AG08396 (cell line): ENCODE measurements at regions not wholly inside any gene's neighbourhood (a gene's known extent, or its start where the extent isn't known, plus 50 kb on each side); places are given as distances from the start of the nearest gene placed in this dataset.

Source experiments
- DNase-seq: peaks from one replicate; pipeline ENCODE4 v3.0.0; 2012; ENCODE audit warnings: low spot score, mixed read lengths

DNA sequence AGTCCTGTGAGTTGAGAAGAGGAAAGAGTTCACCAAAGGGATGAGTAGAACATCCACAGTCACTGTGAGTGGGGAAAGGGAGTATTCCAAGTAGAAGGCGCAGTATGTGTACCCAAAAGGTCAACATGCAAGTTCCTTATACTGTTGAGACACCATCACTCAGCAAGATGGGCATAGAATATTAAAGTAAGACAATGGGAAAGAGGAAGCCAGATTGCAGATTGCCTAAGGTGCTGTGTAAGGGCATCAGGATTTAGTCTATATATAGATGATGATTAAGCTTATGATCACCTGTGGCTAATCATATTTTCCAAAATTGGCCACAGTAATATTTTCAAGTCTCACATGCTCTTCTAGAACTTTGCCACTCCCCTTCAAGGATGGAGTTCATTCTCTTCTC lies 120.1 kb upstream of the CAMK1G start:
- DNase-seq = no peak

DNA sequence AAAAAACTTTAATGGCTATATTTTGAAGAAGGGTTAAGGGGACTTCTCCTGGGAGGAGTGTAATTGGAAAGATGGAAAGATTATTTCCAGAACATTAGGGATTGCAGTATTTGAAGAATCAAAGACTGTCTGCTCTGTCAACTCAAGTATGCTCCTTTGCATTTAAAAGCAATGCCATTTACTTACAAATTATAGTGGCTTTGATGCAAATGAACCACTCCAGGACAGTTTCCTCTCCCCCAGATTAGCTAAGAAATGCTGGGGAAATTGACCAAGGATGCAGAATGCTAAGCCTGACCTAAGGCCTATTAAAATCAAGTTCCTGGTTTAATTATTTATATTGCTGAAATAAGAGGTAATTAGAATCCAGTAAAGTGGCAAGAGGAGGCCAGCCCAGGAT lies 110.5 kb upstream of the CAMK1G start:
- DNase-seq = no peak

DNA sequence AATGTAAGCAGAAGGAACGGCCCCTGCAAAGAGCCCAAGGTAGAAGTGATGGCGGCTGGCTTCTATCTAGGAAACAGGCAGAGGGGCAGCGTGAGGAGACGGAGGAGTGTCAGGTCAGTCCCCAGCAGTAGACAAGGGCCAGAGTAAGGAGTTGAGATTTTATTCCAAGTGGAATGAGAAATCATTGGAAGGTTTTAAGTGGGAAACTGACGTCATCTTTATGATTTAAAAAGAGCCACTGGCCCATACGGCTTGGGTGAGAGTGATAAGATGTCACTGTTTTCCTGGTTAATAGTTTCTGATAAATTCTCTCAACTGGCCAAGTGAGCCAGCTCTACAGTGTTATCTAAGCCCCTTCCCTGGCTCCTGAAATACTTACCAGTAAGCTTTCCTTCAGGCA lies 103.2 kb upstream of the CAMK1G start:
- DNase-seq = no peak

DNA sequence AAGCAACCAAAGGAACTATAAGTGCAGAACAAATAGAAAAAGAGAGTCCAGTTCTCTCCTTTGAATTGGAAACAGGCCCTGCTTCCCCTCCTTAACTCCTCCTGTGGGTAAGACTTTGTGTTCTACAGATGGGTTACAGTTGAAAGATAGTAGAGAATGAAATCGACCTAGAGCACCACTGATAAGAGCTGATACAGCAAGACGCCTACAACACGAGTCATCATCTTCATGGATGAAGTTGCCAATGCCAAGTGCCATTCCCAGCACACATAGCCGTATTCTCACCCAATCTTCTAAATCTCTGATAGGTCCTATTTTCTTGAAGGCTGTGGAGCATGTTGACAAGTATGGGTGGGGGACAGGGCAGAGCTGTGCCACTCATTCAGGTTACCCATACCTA lies 99.8 kb upstream of the CAMK1G start:
- no peak for DNase-seq

DNA sequence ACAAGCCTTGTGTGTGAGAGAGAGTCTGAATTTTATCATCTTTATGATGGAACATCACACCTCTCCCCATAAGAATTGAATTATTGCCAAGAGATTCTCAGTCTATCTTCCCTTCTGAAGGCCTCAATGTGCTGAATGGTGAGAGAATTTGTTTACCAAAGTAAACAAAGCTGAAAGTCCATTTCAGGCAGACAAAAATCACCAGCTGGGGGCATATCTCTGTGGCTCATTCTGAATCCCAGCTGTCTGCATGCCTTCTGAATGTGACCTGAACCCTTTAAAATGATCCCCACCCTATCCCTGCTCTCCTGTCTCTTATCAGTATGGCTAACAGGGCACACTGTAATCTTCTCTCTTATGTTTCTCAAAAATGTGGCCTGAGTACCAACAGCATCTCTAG lies 99.1 kb upstream of the CAMK1G start:
- no peak for DNase-seq

DNA sequence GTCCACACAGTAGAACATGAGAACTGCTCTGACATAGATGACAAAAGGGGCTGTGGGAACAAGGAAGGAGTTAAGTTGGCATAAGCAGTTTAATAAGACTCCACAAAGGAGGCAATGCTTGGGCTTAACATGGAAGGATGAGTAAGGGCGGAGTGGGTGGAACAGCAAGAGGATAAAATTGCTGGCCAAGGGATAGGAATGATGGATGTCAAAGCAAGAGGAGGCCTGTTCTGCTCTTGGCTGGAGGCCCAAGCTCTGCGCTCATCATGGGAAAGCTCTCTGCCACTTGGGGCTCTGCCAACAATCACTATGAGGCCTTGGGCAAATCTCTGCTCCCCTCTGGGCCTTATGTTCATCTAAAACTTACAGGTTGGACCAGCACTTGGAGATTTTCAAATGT lies 98.3 kb upstream of the CAMK1G start:
- no peak for DNase-seq

DNA sequence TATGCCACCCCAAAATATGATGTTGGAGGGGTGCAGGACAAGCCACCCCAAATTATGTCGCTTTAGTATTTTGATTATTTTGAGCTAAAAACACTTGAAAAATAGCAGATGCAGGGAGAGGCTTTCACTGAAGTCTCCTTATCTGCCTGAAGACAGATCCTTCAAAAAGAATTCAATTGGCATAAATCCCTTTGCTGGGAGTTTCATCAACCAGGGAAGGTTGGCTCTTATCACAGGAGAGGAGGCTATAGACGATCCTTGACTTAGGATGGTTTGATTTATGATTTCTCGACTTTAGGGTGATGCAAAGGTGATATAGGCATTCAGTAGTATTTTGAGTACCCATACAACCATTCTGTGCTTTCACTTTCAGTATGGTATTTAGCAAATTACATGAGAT lies 97.8 kb upstream of the CAMK1G start:
- DNase-seq = no peak

DNA sequence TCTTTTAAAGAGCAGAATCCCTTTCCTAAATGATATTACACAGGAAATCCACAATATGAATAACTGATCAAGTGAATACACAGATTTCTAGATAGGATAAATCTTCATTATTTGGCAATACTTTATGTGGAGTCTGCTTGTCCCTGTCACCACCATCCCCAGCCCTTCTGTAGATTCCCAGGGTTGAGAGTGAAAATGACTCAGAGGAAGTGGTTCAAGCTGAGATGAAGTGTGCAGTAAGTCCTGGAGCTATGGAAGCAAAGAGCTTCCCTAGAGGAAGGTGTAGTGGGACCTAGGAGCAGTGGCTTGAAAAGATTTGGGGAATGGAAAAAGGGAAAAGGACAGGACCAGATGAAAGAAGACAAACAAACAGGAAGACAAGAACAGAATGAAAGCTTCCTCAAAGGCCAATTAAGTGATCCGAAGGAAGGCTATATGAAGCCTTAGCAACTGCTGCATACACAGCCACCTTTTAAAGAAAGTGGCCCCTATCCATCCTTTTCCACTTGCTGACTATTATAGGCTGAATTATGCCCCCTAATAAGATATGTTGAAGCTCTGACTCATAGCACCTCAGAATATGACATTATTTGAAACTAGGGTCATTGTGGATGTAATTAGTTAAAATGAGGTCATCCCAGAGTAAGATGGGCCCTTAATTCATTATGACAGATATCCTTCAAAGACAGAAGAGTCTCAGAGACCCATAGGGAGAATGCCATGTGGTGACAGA lies 96.5 kb upstream of the CAMK1G start:
- peak; percentile 13 for DNase-seq

DNA sequence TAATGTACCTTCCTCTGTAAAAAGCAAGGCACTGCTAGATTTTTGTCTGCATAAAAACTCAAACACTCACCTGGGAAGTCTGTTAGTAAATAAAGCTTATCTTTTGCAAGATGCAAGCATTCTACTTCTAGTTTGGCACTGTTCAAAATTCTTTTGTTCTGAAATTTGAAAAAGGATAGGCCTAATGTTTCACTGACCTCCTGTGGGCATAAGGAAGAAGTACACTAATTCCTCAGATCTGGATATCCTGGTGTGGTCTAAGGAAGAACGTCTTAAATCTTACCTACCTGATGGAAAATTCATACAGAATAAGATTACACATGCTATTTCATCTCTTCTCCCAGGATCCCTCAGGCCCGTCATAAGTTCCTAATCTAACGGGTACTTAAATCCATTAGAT lies 93.5 kb upstream of the CAMK1G start:
- DNase-seq = no peak

DNA sequence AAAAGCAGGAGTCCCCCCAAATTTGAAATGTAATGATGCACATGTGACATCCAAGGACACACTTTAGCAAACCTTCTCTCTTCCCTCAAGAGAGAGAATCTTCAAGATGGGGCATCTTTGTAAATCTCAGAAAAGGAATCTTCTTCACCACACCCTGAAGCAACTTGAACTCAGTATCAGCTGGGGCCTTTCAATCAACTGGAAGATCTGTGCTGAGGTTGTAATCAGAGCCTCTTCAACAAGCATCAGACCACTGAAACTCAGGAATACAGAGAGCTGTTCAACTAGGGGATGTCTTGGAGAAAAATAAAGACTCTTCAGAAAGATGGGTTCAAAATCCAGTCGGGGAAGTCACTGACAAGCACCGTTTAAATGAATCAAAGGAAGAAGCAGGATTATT lies 92.5 kb upstream of the CAMK1G start:
- DNase-seq = no peak

DNA sequence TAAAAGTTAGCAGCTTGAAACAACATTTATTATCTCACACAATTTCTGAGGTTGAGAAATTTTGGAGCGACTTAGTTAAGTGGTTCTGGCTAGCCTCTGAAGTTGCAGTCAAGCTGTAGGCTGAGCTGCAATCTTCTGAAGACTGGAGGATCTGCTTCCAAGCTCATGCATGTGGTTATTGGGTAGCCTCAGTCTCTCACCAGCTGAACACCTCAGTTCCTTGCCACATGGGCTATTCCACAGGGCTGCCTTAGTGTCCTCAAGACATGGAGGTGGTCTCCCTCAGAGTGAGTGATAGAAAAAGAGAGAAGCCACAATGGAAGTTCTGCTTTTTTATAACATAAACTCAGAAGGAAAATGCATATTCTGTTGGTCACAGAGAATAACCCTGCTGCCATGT lies 92.0 kb upstream of the CAMK1G start:
- DNase-seq = no peak

DNA sequence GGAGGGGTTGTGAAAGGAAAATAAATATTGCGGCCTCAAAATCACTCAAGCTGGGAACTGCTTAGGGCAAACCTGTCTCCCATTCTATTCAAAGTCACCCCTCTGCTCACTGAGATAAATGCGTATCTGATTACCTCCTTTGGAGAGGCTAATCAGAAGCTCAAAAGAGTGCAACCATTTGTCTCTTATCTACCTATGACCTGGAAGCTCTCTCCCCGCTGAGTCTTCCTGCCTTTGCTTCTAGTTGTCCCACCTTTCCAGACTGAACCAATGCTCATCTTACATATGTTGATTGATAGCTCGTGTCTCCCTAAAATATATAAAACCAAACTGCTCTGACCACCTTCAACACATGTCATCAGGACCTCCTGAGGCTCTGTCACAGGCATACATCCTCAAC lies 91.6 kb upstream of the CAMK1G start:
- DNase-seq = no peak

DNA sequence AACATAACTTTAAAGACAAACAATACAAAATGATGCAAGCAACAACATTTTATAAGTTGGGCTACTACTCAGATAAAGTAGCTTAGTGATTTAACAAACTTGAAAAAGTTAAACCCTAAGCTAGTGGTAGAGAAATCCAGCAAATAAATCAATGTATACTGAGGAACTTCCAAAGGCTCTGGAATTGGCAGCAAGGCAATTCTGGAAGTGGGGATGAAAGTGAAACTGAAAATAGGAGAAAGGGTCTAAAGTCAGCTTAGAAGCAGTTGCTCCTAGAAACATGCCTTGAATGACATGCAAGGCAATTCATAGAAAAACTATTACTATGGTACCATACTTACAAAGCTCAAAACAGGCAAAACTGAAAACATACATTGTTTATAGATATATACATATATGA lies 90.0 kb upstream of the CAMK1G start:
- no peak for DNase-seq

DNA sequence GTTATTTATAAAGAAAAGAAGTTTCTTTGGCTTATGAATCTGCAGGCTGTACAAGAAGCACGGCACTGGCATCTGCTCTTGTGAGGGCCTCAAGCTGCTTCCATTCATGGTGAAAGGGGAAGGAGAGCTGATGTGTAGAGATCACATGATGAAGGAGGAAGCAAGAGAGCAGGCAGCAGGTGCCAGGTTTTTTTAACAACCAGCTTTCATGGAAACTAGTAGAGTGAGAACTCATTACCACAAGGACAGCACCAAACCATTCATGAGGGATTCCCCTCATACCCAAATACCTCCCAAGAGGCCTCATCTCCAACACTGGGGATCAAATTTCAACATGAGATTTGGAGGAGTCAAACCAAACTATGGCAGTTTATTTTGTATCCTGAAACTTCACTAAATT lies 85.8 kb upstream of the CAMK1G start:
- no peak for DNase-seq

DNA sequence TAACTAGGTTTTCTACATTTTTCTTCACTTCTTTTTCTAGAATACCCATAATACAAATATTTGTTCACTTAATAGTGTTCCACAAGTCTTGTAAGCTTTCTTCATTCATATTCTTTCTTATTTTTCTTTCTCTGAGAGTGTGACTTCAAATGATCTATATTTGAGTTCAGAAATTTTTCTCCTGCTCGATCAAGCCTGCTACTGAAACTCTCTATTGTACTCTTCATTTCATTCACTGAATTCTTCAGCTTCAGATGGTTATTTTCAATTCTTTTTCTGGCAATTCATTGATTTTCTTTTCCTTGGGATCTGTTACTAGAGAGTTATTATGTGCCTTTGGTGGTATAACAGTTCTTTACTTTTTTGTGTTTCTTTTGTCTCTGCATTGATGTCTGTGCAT lies 82.5 kb upstream of the CAMK1G start:
- DNase-seq = no peak

DNA sequence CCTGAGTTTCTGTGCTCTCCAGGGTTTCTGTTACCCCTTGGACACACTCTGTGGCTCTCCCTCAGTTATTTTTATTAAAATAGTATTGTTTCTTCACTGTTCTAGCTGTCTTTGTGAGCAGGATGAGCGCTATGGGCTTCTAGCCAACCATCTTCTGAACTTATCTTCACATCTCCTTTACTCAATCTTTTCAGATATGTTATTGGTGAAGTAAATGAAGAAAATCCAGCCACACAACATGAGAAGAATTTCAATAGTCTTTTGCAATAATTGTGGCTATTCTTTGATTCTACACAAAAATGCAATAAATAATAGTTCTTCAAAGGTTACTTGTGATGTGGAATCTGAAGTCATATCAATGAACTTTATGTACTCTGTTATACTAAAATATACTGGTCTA lies 80.3 kb upstream of the CAMK1G start:
- DNase-seq = no peak

DNA sequence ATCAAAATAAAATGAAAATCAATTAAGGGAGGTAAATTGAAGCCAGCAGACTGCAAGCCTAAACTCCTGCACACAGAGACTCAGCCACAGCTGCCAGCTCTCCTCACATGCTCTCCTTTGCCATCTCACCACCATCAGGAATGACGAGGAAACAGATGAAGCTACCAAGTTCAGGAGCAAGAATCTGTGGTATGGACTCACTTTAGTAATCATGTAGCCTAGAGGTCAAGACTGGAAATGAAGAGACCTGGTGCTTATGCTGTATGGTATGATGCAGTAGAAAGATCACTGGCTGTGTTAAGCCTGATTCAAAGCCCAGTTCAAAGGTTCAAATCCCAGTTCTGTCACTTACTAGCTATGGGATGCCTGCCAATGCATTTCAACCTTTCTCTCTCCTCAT lies 78.9 kb upstream of the CAMK1G start:
- no peak for DNase-seq

DNA sequence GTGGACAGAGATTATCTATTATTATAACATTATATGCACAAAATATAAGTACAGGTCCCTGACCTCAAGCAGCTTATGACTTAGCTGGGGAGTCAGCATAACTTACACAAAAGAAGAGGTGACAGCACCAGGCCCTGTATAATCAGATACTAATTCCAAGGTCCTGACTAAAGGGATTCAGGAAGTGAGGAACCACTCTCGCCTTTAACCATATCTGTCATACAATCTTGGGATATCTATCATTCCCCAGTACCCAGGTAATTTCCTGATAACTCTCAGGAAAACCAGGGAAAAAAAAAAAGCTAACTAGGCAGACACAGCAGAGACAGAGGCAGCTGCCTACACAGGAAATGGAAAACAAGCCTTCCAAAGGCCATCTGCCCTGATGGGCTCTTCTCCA lies 78.5 kb upstream of the CAMK1G start:
- DNase-seq = no peak

DNA sequence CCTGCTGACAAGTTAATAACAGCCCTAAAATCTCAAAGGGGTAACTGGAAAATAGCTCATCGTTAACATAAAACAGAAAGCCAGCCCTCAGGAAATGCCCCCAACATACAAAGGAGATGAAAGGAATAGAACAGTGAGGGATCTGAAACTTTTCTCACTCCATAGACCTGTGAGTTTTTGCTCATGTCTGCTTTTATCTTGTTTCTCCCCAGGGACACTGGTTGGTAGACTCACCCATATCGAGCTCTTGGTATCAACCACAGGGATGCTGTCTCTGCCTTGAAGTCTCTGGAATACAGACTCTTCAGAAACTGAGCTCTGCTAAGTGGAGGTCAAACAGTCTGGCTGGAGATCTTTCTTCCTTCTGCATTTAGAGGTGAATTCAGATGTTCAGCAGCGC lies 77.4 kb upstream of the CAMK1G start:
- no peak for DNase-seq

DNA sequence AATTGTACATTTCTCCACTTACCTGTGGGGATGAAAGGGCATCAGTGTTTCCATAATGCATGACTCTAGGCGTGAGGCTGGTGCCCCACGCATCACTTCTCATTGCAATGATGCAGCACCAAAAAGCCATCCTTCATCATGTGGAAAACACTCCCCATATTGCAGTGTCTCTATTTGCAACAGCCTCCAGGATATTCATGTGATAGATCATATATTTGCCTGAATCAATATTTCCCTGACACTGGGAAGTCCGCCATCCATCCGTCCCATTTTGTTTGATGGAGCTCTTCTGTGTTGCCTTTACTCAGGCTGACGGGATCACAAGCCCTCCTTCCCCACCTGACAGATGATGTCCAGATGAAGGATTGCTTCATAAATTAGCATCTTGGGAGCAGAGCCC lies 74.5 kb upstream of the CAMK1G start:
- DNase-seq = no peak

DNA sequence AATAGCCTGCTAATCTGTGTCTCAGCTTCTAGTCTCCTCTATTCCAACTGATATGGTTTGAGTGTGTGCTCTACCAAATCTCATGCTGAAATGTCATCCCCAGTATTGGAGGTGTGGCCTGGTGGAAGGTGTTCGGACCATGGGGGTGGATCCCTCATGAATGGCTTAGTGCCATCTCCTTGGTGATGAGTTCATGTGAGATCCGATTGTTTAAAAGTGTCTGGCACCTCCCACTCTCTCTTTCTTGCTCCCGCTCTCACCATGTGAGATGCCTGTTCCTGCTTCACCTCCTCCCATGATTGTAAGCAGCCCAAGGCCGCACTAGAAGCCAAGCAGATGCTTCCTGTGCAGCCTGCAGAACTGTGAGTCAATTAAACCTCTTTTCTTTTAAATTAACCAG lies 73.5 kb upstream of the CAMK1G start:
- DNase-seq = no peak

DNA sequence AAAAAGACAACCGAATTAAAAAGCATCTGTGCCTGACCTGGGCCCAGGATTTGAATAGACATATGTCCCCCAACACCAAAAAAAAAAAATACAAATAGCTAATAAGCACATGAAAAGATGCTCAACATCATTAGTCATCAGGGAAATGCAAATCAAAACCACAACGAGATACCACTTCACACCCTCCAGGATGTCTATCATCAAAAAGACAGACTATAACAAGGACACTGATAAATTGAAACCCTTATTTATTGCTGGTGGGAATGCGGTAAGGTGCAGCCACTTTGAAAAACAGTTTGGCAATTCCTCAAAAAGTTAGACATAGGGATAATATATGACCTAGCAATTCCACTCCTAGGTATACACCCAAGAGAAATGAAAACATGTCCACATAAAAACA lies 72.3 kb upstream of the CAMK1G start:
- no peak for DNase-seq

DNA sequence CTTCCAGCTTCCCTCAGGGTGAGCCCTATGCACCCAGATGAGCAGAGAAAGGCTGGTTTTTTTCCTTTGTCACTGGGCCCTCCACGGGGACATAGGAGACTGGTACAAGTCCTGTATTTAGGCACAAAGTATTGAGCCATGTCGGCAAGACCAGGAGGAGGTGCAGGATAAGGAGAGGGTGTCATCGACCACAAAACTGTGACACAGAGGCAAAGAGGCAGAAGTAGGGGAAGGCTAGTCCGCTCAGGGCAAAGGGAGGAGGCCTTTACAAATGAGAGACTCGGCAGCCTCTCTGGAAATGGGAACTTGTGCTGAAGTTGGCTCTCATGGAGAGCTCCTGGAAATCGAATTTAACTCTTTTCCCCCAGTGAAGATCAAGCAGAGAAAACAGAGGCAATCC lies 70.7 kb upstream of the CAMK1G start:
- no peak for DNase-seq

DNA sequence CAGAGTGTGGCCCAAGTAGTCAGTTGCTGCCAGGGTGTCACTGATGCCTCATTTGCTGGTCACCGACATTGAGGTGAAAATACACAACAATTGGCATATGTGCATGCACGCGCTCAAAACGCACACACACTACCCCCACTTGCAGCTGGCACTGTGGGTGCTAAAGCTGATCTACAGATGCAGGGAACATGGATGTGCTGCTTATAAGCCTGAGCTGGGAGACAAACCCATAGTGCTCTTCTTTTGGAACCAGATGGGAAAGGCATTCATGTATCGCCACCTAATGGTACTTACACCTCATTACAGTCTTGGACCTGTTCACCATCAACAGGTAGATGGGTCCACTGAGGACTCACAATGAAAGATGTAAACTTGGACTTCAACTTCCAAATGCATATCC lies 70.3 kb upstream of the CAMK1G start:
- DNase-seq = peak; percentile 45
